GM12891 (cell line): ENCODE measurements at regions not wholly inside any gene's neighbourhood (a gene's known extent, or its start where the extent isn't known, plus 50 kb on each side); places are given as distances from the start of the nearest gene placed in this dataset.
"Not testable (repeated sequence)": the region's sequence is repeated elsewhere in the genome, so short reads cannot be mapped to it uniquely, and the experiment has no call there.

Experiments
- POLR2A ChIP-seq: IDR thresholded peaks from 2 replicates; pipeline ENCODE4 v1.6.1; 2011; ENCODE audit warnings: low read depth, low read length, control low read depth
- POLR2AphosphoS5 ChIP-seq: IDR thresholded peaks from 2 replicates; pipeline ENCODE4 v1.6.1; 2011; ENCODE audit warnings: low read depth, low read length, control low read depth
- SPI1 ChIP-seq: IDR thresholded peaks from 2 replicates; pipeline ENCODE4 v1.6.1; 2011; ENCODE audit warnings: low read depth, low read length, control low read depth
- TAF1 ChIP-seq: IDR thresholded peaks from 2 replicates; pipeline ENCODE4 v1.6.1; 2011; ENCODE audit warnings: low read depth, low read length, control low read depth

GRCh38 chr7:63556223-63556622 is 442.4 kb upstream of the ZNF722 start:
- TF ChIP-seq POLR2A, POLR2AphosphoS5, TAF1, SPI1: not testable (repeated sequence)
